Activated T-helper 17 cell treated with anti-CD3 and anti-CD28 coated beads, Interleukin-2, amount 50 U/mL, for 72 hours (primary cell): ENCODE measurements at regions not wholly inside any gene's neighbourhood (a gene's known extent, or its start where the extent isn't known, plus 50 kb on each side); places are given as distances from the start of the nearest gene placed in this dataset.

Experiments used
- ATAC-seq: fragments of 150-1000 bp; cut with Tn5 transposase; replicated peaks from 2 replicates; pipeline ENCODE4 v1.10.0; 2021; ENCODE audit warnings: mild to moderate bottlenecking, moderate library complexity
- H3K27ac Mint-ChIP-seq: one replicate; pipeline ENCODE4 v1.8.0; 2022; ENCODE audit warnings: mixed read lengths
- H3K27me3 Mint-ChIP-seq: one replicate; pipeline ENCODE4 v1.8.0; 2022; ENCODE audit warnings: mixed read lengths
- H3K36me3 Mint-ChIP-seq: one replicate; pipeline ENCODE4 v1.8.0; 2022; ENCODE audit warnings: low read depth, mild to moderate bottlenecking, mixed read lengths
- H3K4me1 Mint-ChIP-seq: one replicate; pipeline ENCODE4 v1.8.0; 2022; ENCODE audit warnings: mixed read lengths
- H3K4me3 Mint-ChIP-seq: one replicate; pipeline ENCODE4 v1.8.0; 2022; ENCODE audit warnings: mild to moderate bottlenecking, mixed read lengths
- H3K9me3 Mint-ChIP-seq: one replicate; pipeline ENCODE4 v1.8.0; 2022; ENCODE audit warnings: mixed read lengths

DNA sequence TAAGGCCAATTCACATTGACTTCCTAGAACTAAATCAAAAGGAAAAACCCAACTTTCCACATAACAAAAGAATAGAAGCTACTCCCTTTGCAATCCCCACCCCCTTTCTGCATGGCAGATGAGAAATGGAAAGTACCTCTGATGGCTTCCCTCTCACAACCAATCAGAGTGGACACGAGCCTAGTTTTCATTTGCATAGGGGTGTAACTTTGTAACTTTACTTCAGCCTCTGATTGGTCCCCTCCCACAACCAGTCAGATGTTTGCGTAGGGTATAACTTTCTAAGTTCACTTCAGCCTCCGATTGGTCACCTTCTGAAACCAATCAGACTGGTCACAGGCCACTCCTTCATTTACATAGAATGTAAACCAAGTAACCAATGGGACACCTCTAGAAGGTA, 328.5 kb downstream of the CDH26 start:
- no peak for ATAC-seq
- Mint-ChIP-seq H3K9me3 (peaks cover 19% of the 10 kb centered on the region), H3K27me3 (no peaks in the 10 kb centered on the region), H3K36me3 (no peaks in the 10 kb centered on the region), H3K27ac (no peak overlapping the region), H3K4me1 (peaks cover 4% of the 10 kb centered on the region), H3K4me3 (no peak overlapping the region)

DNA sequence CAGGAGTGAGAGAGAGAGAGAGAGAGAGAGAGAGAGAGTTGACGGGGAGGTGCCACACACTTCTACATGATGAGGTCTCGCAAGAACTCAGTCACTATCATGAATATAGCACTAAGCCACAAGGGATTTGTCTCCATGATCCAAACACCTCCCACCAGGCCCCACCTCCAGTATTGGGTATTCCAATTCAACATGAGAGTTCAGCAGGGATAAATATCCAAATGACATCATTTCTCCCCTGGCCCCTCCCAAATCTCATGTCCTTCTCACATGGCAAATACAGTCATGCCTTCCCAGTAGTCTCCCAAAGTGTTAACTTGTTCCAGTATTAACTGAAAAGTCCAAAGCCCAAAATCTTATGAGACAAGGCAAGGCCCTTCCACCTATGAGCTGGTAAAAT, 330.7 kb downstream of the CDH26 start:
- peaks cover 20% of the 10 kb centered on the region for H3K9me3 Mint-ChIP-seq
- no peak overlapping the region for H3K27ac Mint-ChIP-seq
- peaks cover 4% of the 10 kb centered on the region for H3K4me1 Mint-ChIP-seq
- ATAC-seq = no peak
- no peaks in the 10 kb centered on the region for H3K36me3 Mint-ChIP-seq
- no peak overlapping the region for H3K4me3 Mint-ChIP-seq
- H3K27me3 Mint-ChIP-seq = no peaks in the 10 kb centered on the region

DNA sequence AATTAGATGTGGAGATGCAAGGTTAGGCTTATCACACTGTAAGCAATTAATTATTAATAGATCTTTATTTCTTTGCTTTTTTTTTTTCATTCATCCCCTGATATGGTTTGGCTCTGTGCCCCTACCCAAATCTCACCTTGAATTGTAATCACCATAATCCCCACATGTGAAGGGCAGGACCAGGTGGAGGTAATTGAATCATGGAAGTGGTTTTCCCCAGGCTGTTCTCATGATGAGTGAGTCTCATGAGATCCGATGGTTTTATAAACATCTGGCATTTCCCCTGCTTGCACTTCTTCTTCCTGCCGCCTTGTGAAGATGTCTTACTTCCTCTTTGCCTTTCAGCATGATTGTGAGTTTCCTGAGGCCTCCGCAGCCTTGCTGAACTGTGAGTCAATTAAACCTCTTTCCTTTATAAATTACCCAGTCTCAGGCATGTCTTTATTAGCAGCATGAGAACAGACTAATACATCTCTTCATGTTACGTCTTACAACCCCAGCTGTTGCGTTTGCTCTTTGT, 333.8 kb downstream of the CDH26 start:
- ATAC-seq = no peak
- H3K9me3 Mint-ChIP-seq = peaks cover 18% of the 10 kb centered on the region
- H3K4me1 Mint-ChIP-seq = peaks cover 10% of the 10 kb centered on the region
- no peak overlapping the region for H3K4me3 Mint-ChIP-seq
- no peaks in the 10 kb centered on the region for H3K27me3 Mint-ChIP-seq
- no peak overlapping the region for H3K27ac Mint-ChIP-seq
- no peaks in the 10 kb centered on the region for H3K36me3 Mint-ChIP-seq

DNA sequence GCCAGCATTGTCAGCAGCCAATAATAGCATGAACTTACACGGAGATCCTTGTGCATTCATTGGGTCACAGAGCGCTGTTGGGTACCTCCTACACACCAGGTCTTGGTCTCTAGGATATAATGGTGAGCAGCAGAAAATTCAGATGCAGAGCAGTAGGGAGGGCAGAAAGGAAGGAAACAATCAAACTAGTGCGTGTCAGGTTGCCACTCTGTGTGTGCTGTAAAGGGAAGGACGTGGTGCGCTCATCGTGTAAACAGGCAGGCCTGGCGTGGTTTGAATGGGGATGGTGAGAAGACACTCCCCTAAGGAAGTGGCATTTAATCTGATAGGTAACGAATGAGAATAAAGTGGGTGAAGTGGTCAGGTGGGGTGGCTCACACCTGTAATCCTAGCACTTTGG, 336.4 kb downstream of the CDH26 start:
- peaks cover 10% of the 10 kb centered on the region for H3K4me1 Mint-ChIP-seq
- no peaks in the 10 kb centered on the region for H3K27me3 Mint-ChIP-seq
- ATAC-seq = no peak
- H3K27ac Mint-ChIP-seq = no peak overlapping the region
- no peak overlapping the region for H3K4me3 Mint-ChIP-seq
- no peaks in the 10 kb centered on the region for H3K36me3 Mint-ChIP-seq
- H3K9me3 Mint-ChIP-seq = peaks cover 15% of the 10 kb centered on the region

DNA sequence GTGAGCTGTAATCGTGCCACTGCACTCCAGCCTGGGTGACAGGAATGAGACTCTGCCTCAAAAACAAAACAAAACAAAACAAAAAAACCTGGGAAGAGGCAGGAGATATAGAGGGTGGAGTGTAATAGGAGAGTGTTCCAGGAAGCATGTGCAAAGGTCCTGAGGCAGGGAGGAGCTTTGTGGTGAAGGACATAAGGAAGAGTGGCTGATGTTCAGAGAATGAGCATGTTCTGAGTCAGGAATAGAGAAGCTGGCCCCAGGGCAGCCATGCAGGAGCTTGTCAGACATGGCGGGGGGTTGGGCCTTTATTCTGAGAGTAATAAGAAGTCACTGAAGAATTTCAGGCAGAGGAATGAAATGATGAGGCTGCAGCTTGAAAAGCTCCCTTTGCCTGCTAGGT, 337.0 kb downstream of the CDH26 start:
- Mint-ChIP-seq H3K36me3 (no peaks in the 10 kb centered on the region), H3K4me3 (no peak overlapping the region), H3K27me3 (no peaks in the 10 kb centered on the region), H3K9me3 (peaks cover 15% of the 10 kb centered on the region), H3K4me1 (peaks cover 10% of the 10 kb centered on the region), H3K27ac (no peak overlapping the region)
- no peak for ATAC-seq

DNA sequence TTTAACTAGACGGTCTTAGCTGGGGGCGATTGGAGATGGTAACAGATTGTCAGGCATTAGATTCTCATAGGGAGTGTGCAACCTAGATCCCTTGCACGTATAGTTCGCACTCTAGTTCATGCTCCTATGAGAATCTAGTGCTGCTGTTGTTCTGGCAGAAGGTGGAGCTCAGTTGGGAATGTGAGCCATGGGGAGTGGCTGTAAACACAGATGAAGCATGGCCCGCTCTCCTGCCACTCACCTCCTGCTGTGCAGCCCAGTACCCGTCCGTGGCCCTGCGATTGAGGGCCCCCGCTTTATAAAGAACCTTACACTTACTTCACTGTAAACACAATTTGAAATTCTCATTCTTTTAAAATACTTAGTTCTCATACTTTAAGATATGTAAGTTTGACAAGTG, 339.4 kb downstream of the CDH26 start:
- Mint-ChIP-seq H3K27ac (no peak overlapping the region), H3K27me3 (no peaks in the 10 kb centered on the region), H3K36me3 (no peaks in the 10 kb centered on the region)

DNA sequence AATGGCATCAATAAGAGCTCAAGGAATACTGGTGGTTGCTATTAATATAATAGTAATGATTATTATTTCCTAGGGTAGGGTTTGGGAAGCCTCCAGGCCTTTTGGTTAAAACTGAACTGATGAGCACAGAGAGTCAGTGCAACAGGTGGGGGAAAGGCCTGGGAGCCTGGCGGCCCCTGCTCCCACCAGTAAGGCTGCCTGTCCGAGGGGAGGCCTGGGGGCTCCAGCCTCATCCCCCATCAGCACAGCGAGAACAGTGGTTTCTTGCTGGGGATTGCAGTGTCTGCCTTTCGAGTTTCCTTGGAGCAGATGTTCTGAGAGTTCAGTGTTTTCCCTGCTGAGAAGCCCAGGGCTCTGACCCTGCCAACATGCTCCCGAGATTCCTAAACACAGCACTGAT, 340.4 kb downstream of the CDH26 start:
- Mint-ChIP-seq H3K4me1 (peaks cover 6% of the 10 kb centered on the region), H3K4me3 (no peak overlapping the region), H3K27ac (no peak overlapping the region), H3K9me3 (no peaks in the 10 kb centered on the region), H3K36me3 (no peaks in the 10 kb centered on the region), H3K27me3 (no peaks in the 10 kb centered on the region)
- no peak for ATAC-seq

More for the DNA sequence above, 339.4 kb downstream of the CDH26 start:
- Mint-ChIP-seq H3K4me3 (no peak overlapping the region), H3K9me3 (no peaks in the 10 kb centered on the region), H3K4me1 (peaks cover 6% of the 10 kb centered on the region)
- no peak for ATAC-seq

DNA sequence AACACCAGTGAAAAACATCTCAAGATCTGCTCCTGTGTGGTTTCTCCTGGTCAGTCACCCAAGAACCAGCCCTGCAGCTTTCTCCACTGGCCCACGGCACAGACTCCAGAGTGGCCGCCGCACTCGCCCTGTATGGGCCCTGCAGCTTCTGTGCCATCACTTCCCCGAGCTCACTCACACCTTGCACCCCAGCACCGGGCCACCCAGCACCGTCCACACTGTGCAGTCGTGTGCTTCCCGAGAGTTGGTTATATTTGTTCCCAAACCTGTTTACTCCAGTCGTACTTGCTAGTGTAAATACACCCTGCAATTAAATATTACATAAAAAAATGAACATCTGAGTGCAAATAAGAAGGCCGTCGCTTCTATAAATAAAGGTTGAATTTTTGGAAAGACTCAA, 341.7 kb downstream of the CDH26 start:
- ATAC-seq = no peak

DNA sequence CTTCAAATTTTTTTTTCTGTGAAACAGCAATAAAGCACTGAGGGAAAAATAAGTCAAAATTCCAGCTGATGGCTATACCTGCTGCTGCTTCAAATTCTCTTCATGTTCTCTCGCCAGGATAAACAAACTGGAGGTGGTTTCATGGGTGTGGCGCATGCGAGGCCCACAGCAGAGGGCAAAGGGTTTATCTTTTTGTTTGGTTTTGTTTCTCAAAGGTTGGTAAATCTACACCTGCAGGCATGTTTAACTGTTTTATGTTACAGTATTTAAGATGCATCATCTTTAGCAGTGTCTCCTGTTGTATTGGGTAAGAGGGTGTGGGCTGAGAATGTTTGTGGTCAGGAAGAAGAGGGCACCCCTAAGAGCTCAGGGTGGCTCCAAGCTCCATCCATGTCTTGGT, 342.2 kb downstream of the CDH26 start:
- H3K27ac Mint-ChIP-seq = no peak overlapping the region
- no peak for ATAC-seq
- H3K27me3 Mint-ChIP-seq = no peaks in the 10 kb centered on the region
- no peaks in the 10 kb centered on the region for H3K4me1 Mint-ChIP-seq
- no peak overlapping the region for H3K4me3 Mint-ChIP-seq
- no peaks in the 10 kb centered on the region for H3K9me3 Mint-ChIP-seq
- no peaks in the 10 kb centered on the region for H3K36me3 Mint-ChIP-seq

More for the DNA sequence above, 341.7 kb downstream of the CDH26 start:
- Mint-ChIP-seq H3K4me1 (no peaks in the 10 kb centered on the region), H3K27me3 (no peaks in the 10 kb centered on the region), H3K9me3 (no peaks in the 10 kb centered on the region), H3K4me3 (no peak overlapping the region), H3K27ac (no peak overlapping the region), H3K36me3 (no peaks in the 10 kb centered on the region)

DNA sequence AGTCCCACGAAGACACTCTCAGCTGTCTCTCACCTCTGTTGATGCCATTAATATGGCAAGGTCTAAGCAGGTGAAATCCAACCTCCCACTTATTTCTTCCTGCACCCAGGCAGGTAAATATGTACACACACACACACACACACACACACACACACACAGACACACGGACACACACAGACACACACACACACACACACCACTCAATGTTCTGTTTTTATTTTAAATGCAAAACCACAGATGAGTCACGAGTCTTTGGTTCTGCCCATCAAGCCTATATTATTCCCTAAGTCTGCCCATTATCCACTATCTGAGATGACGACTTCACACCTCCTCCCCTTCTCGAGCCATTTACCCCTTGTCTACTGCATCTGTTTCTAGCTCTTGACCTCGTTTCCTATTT, 344.7 kb downstream of the CDH26 start:
- Mint-ChIP-seq H3K4me1 (no peaks in the 10 kb centered on the region), H3K36me3 (no peaks in the 10 kb centered on the region), H3K27me3 (no peaks in the 10 kb centered on the region), H3K4me3 (no peak overlapping the region), H3K27ac (no peak overlapping the region), H3K9me3 (no peaks in the 10 kb centered on the region)
- no peak for ATAC-seq

DNA sequence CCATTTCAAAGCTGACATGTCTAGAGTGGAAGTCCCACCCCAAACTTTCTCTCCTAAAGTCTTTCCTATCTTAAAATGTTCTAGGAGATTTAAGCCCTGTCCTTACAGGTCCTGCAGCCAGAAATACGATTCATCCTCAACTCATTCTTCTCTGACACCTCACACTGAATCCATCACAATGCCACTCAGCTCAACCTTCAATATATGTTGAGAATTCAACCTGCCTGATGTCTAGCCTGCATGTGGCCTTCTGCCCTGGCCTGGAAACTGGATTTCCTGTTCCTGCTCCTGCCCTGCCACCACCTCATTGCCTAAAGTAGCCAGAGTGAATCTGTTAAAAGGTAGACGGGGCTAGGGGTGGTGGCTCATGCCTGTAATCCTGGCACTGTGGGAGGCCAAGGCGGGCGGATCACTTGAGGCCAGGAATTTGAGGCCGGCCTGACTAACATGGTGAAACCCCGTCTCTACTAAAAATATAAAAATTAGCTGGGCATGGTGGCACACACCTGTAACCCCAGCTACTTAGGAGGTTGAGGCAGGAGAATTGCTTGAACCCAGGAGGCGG, 345.9 kb downstream of the CDH26 start:
- no peaks in the 10 kb centered on the region for H3K36me3 Mint-ChIP-seq

DNA sequence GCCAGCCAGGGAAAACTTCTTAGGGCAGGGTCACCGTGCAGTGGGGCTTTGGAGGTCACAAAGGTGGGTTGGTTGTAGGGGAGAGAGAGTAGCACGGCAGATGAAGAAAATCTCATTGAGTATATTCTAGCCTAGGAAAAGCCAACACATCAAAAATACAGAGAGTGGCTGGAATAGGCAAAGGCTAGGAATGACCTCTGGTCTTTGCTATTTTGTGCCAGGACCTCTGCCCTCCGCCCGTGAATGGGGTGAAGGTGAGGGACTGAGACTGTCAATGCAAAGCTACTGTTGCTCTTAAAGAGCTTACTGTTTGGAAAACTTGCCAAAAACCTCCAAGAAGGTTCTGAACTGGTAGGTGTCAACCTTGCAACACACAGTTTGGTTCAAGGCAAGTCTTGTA, 346.7 kb downstream of the CDH26 start:
- Mint-ChIP-seq H3K27ac (no peak overlapping the region), H3K4me3 (no peak overlapping the region), H3K36me3 (no peaks in the 10 kb centered on the region), H3K9me3 (no peaks in the 10 kb centered on the region), H3K4me1 (no peaks in the 10 kb centered on the region), H3K27me3 (no peaks in the 10 kb centered on the region)
- no peak for ATAC-seq

More for the DNA sequence above, 345.9 kb downstream of the CDH26 start:
- Mint-ChIP-seq H3K4me1 (no peaks in the 10 kb centered on the region), H3K4me3 (no peak overlapping the region), H3K27ac (no peak overlapping the region), H3K9me3 (no peaks in the 10 kb centered on the region), H3K27me3 (no peaks in the 10 kb centered on the region)
- ATAC-seq = no peak

DNA sequence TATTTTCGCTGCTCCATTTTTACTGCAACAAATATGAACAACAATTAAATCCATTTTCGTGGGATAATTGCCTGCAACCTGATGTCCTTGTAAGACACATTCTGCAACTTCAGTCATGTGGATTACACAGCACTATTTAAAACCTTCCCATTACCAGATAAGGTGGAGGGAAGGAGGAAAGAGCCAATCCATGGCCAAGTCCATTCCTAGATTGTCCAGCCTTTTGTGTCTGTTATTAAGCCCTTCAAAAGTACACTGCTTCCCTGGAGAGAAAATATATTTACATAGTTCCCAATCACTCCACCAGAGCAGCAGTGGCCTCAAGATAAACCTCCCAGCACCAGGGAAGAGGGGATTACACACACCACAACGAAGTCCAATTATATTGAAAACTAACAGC, 347.9 kb downstream of the CDH26 start:
- H3K36me3 Mint-ChIP-seq = no peaks in the 10 kb centered on the region
- ATAC-seq = no peak
- no peaks in the 10 kb centered on the region for H3K4me1 Mint-ChIP-seq
- H3K27me3 Mint-ChIP-seq = no peaks in the 10 kb centered on the region
- H3K9me3 Mint-ChIP-seq = no peaks in the 10 kb centered on the region
- no peak overlapping the region for H3K27ac Mint-ChIP-seq
- H3K4me3 Mint-ChIP-seq = no peak overlapping the region

DNA sequence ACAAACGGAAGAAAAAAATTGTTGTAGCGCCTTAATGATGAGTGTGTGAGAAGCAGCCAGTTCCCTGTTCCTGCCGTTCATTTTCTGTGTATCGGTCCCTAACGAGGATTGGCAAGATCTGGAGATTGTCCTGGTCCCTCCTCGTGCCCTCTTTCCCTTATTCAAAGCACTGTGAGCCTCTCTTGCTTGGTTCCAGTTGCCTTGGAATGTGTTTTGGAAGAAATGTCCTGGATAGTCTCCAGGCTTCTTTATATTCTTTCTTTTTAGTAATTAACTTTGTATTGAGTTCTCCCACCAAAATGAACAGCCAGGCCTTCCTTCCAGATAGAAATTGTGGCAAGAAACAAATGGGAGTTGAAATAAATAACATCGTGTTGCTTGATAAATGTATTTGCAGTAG, 348.3 kb downstream of the CDH26 start:
- Mint-ChIP-seq H3K36me3 (no peaks in the 10 kb centered on the region), H3K27me3 (no peaks in the 10 kb centered on the region), H3K9me3 (no peaks in the 10 kb centered on the region), H3K4me1 (no peaks in the 10 kb centered on the region), H3K4me3 (no peak overlapping the region), H3K27ac (no peak overlapping the region)
- ATAC-seq = no peak

DNA sequence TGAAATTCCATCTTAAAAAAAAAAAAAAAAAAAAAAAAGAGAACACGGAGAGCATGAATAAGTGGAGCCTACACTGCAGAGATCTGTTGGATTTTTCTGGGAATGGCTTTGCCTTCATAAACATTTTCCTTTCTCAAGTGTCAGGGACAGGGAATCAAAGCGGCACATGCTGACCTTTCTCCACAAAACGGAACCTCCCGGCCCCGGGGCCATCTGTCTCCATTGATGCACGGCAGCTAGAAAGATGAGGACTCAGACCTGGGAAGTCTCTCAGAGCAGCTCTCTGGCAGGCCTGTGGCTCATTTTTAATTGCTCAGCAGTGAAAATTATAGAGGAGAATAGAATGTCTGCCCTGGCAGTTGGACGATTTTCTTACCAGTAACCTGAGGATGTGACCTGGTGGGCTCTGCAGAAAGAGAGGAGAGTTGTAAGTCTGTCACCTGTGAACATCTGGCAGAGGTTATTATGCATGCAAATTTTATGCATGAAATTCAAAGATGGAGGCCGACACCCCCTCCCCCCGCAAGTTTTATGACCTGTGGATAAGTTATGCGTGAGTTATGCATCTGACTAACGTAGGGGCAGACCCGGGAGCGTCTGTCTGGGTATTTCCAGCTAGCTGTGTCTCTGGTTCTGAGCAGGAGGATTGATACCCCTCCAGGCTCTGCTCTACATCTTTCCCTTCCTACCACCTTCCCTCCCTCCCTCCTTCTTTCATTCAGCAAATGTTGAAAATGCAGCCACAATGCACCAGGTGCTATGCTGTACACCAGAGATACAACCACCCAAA, 352.5 kb downstream of the CDH26 start:
- no peaks in the 10 kb centered on the region for H3K27me3 Mint-ChIP-seq
- no peak overlapping the region for H3K27ac Mint-ChIP-seq
- H3K9me3 Mint-ChIP-seq = no peaks in the 10 kb centered on the region
- no peaks in the 10 kb centered on the region for H3K36me3 Mint-ChIP-seq
- no peak overlapping the region for H3K4me3 Mint-ChIP-seq
- no peaks in the 10 kb centered on the region for H3K4me1 Mint-ChIP-seq
- no peak for ATAC-seq
